Osteocyte (in vitro differentiated cells): ENCODE measurements at regions not wholly inside any gene's neighbourhood (a gene's known extent, or its start where the extent isn't known, plus 50 kb on each side); places are given as distances from the start of the nearest gene placed in this dataset.

ENCODE experiments used
- DNase-seq: peaks from one replicate; pipeline ENCODE4 v3.0.0; 2021; ENCODE audit warnings: mixed read lengths; ENCODE audit not compliant: unreplicated experiment; ENCODE audit errors: extremely low spot score
- H3K27ac Mint-ChIP-seq: one replicate; pipeline ENCODE4 v1.8.0; 2021; ENCODE audit warnings: mild to moderate bottlenecking, mixed read lengths; ENCODE audit not compliant: unreplicated experiment
- H3K27me3 Mint-ChIP-seq: one replicate; pipeline ENCODE4 v1.8.0; 2021; ENCODE audit warnings: mixed read lengths; ENCODE audit not compliant: unreplicated experiment
- H3K36me3 Mint-ChIP-seq: one replicate; pipeline ENCODE4 v1.8.0; 2021; ENCODE audit warnings: mixed read lengths; ENCODE audit not compliant: unreplicated experiment
- H3K4me1 Mint-ChIP-seq: one replicate; pipeline ENCODE4 v1.8.0; 2021; ENCODE audit warnings: mixed read lengths; ENCODE audit not compliant: unreplicated experiment
- H3K4me3 Mint-ChIP-seq: one replicate; pipeline ENCODE4 v1.8.0; 2021; ENCODE audit warnings: mild to moderate bottlenecking, moderate library complexity, mixed read lengths; ENCODE audit not compliant: unreplicated experiment
- H3K9me3 Mint-ChIP-seq: one replicate; pipeline ENCODE4 v1.8.0; 2021; ENCODE audit warnings: mixed read lengths; ENCODE audit not compliant: unreplicated experiment
- TF ChIP-seq, protein P1 (sequence below): fragments of 200-600 bp; sonication (generic); IDR thresholded peaks from 2 replicates; pipeline ENCODE4 v1.5.0; 2021; ENCODE audit warnings: antibody characterized with exemption, mild to moderate bottlenecking, moderate library complexity

DNA sequence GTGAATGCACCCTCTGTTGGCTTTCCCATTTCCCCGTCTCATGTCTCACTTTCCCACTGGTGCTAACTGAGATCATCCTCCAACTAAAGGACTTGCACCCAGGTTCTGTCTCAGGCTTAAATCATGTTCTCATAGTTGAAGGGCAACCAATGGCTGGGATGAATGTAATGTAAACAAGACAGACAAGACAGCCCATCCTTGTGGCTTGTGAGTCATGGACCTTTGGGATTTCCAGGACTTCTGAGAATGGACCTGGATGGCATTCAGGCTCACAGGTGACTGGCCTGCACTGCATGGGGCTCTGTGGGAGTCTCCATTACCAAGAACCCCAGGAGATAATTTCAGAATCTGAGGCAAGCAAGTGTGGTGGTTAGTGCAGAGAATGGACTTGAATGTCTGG lies 347.5 kb downstream of the HAPSTR1 start:
- no peak overlapping the region for H3K4me3 Mint-ChIP-seq
- peaks cover 7% of the 10 kb centered on the region for H3K9me3 Mint-ChIP-seq
- H3K36me3 Mint-ChIP-seq, result no peaks in the 10 kb centered on the region
- no peaks in the 10 kb centered on the region for H3K27me3 Mint-ChIP-seq
- no peak for DNase-seq
- H3K27ac Mint-ChIP-seq, result no peak overlapping the region
- no peaks in the 10 kb centered on the region for H3K4me1 Mint-ChIP-seq
- TF ChIP-seq, protein P1, sequence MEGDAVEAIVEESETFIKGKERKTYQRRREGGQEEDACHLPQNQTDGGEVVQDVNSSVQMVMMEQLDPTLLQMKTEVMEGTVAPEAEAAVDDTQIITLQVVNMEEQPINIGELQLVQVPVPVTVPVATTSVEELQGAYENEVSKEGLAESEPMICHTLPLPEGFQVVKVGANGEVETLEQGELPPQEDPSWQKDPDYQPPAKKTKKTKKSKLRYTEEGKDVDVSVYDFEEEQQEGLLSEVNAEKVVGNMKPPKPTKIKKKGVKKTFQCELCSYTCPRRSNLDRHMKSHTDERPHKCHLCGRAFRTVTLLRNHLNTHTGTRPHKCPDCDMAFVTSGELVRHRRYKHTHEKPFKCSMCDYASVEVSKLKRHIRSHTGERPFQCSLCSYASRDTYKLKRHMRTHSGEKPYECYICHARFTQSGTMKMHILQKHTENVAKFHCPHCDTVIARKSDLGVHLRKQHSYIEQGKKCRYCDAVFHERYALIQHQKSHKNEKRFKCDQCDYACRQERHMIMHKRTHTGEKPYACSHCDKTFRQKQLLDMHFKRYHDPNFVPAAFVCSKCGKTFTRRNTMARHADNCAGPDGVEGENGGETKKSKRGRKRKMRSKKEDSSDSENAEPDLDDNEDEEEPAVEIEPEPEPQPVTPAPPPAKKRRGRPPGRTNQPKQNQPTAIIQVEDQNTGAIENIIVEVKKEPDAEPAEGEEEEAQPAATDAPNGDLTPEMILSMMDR, result no peak

DNA sequence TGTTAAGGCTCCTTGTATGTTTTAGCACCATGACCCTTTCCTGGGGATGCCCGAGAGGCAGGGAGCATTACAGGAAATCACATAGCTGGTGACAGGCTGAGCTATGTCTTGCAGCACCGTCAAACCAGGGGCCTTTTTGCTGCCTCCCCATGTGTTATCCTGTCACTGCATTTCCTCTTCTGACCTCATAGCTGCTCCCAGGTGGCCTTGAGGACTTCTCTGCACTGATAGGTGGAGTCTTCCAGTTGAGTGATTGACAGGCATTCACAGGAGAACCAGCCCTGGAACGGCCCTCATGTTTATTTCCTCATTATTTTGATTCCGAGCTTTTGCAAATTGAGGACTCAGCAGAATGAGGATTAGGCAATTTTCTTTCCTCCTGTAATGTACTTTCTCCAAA lies 349.6 kb downstream of the HAPSTR1 start:
- DNase-seq, result no peak
- Mint-ChIP-seq H3K27me3 (no peaks in the 10 kb centered on the region), H3K9me3 (peaks cover 4% of the 10 kb centered on the region), H3K36me3 (no peaks in the 10 kb centered on the region), H3K4me1 (no peaks in the 10 kb centered on the region), H3K4me3 (no peak overlapping the region), H3K27ac (no peak overlapping the region)
- TF ChIP-seq, protein P1, result no peak

DNA sequence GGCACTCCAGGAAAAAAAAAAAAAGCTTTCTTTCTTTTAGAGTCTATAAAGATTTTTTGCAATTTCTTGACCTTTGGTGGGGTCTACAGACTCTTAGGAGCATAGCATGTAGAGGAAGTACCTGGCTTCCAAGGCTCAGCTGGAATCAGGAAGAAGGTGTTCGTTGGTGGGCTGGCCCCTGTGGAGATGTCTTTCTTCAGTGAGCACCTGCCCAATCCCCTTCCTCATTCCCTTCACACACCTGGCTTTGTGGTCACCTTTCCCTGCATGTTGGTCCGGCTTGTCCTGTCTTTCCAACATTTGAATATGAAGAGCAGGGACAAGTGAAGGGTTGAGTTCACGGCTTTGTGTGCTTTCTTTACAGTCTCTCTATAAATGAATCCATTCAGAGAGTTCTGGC lies 352.4 kb downstream of the HAPSTR1 start:
- Mint-ChIP-seq H3K4me3 (no peak overlapping the region), H3K36me3 (no peaks in the 10 kb centered on the region), H3K9me3 (peaks cover 5% of the 10 kb centered on the region), H3K27ac (no peak overlapping the region), H3K4me1 (no peaks in the 10 kb centered on the region), H3K27me3 (no peaks in the 10 kb centered on the region)
- DNase-seq, result no peak
- TF ChIP-seq, protein P1, result no peak

DNA sequence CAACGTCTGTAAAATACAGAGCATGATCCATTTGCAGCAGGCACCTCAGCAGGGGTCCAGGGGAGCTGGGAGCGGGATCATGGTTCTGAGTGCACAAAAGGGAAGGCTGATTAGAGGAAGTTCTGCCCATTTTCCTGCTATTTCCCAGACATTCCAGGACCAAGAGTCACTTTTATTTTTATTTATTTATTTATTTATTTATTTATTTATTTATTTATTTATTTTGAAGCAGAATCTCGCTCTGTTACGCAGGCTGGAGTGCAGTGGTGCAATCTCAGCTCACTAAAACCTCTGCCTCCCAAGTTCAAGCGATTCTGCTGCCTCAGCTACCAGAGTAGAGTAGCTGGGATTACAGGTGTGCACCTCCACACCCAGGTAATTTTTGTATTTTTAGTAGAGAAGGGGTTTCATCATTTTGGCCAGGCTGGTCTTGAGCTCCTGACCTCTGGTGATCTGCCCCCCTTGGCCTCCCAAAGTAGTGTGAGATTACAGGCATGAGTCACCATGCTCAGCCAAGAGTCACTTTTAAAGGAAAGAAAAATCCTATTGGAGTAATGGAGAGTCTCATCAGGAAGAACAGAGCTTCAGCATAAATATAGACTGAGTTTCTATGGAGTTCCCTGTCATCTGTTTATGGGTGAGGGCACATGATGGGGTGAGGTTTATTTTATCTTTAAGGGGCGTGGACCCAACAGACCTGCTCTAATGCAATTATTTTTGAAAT lies 355.2 kb downstream of the HAPSTR1 start:
- Mint-ChIP-seq H3K27ac (no peak overlapping the region), H3K27me3 (no peaks in the 10 kb centered on the region), H3K9me3 (peaks cover 18% of the 10 kb centered on the region), H3K36me3 (no peaks in the 10 kb centered on the region), H3K4me3 (no peak overlapping the region), H3K4me1 (no peaks in the 10 kb centered on the region)
- TF ChIP-seq, protein P1, result no peak
- no peak for DNase-seq

DNA sequence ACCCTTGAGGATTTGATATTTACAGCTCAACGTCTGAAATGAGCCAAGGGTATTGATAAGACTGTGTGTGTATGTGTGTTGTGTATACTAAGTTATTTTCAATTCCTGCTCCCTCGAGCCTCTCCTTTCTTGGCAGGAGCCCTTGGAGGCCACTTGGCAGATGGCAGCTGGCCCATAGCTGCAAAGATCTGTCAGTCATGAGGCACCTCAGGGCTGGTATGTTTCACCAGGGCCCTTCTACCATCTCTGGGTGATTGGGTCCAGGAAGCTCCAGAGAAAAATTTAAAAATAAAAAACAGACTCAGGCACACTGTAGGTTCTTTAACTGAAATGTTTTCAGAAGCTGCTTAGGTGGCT lies 355.7 kb downstream of the HAPSTR1 start:
- H3K4me3 Mint-ChIP-seq, result no peak overlapping the region
- no peaks in the 10 kb centered on the region for H3K36me3 Mint-ChIP-seq
- no peaks in the 10 kb centered on the region for H3K4me1 Mint-ChIP-seq
- no peak overlapping the region for H3K27ac Mint-ChIP-seq
- no peaks in the 10 kb centered on the region for H3K27me3 Mint-ChIP-seq
- no peak for DNase-seq
- TF ChIP-seq, protein P1, result no peak
- H3K9me3 Mint-ChIP-seq, result peaks cover 18% of the 10 kb centered on the region
